HEK293 (cell line): ENCODE measurements at regions not wholly inside any gene's neighbourhood (a gene's known extent, or its start where the extent isn't known, plus 50 kb on each side); places are given as distances from the start of the nearest gene placed in this dataset.
A peak's percentile ranks its signal among the peaks of the same experiment; 100 is the strongest.

ENCODE experiments used
- CTCF ChIA-PET: fragments of 350-600 bp; formaldehyde crosslinking; extraction: SDS; loops from one replicate; lab custom pipeline; 2021; ENCODE audit warnings: antibody characterized with exemption; lab: Yijun Ruan, JAX
- POLR2A ChIA-PET: fragments of 300-600 bp; formaldehyde crosslinking; extraction: SDS; loops from one replicate; lab custom pipeline; 2020; ENCODE audit warnings: antibody characterized with exemption, inconsistent platforms; lab: Yijun Ruan, JAX
- H3K27ac ChIP-seq: fragments of 200-500 bp; sonication (Bioruptor generic); 2 replicates; pipeline ENCODE4 v1.5.1; 2014; ENCODE audit warnings: low read depth, low read length, control low read depth, inconsistent platforms; ENCODE audit errors: extremely low read depth
- H3K36me3 ChIP-seq, 2 experiments: fragments of 200-500 bp in 1 of 2; sonication (Bioruptor generic) in 1 of 2; 1 replicate in 1 of 2; 2 replicates in 1 of 2; pipeline ENCODE4 v1.5.1; 2014 to 2017; ENCODE audit warnings: inconsistent platforms in 2 of 2, low read length in 2 of 2; ENCODE audit not compliant: control insufficient read depth in 2 of 2, insufficient read depth in 1 of 2
- H3K4me1 ChIP-seq: fragments of 200-500 bp; sonication (Bioruptor generic); 2 replicates; pipeline ENCODE4 v1.5.1; 2014; ENCODE audit warnings: mild to moderate bottlenecking, low read length, inconsistent platforms; ENCODE audit not compliant: control insufficient read depth, insufficient read depth
- H3K4me3 ChIP-seq: 2 replicates; pipeline ENCODE4 v1.5.1; 2011; ENCODE audit warnings: low read depth, mild to moderate bottlenecking, control low read depth, low read length, moderate library complexity
- H3K9me3 ChIP-seq: fragments of 200-500 bp; sonication (Bioruptor generic); 2 replicates; pipeline ENCODE4 v1.5.1; 2014; ENCODE audit warnings: low read depth, low read length, inconsistent platforms; ENCODE audit not compliant: control insufficient read depth, insufficient read depth
- FEZF1 ChIP-seq: fragments of 450-650 bp; formaldehyde crosslinking; IDR thresholded peaks from 2 replicates; pipeline ENCODE4 v1.5.1; 2016; ENCODE audit warnings: missing biosample characterization, missing genetic modification characterization
- HOXA7 ChIP-seq: sonication (generic); formaldehyde crosslinking; IDR thresholded peaks from 2 replicates; pipeline ENCODE4 v1.8.1; 2022; ENCODE audit warnings: missing genetic modification reagents, borderline replicate concordance
- SETDB1 ChIP-seq: IDR thresholded peaks from one replicate; pipeline ENCODE4 v1.6.1; 2017; ENCODE audit warnings: mild to moderate bottlenecking, low read length, moderate library complexity, mixed read lengths; ENCODE audit not compliant: insufficient read length
- ZBTB7A ChIP-seq: fragments of 450-650 bp; formaldehyde crosslinking; IDR thresholded peaks from 2 replicates; pipeline ENCODE4 v1.5.1; 2016; ENCODE audit warnings: low read depth, missing biosample characterization, missing genetic modification characterization
- ZNF138 ChIP-seq: fragments of 450-650 bp; formaldehyde crosslinking; IDR thresholded peaks from 2 replicates; pipeline ENCODE4 v1.5.1; 2016; ENCODE audit warnings: missing biosample characterization, missing genetic modification characterization, borderline replicate concordance
- ZNF211 ChIP-seq: fragments of 450-650 bp; formaldehyde crosslinking; IDR thresholded peaks from 2 replicates; pipeline ENCODE4 v1.5.1; 2016; ENCODE audit warnings: low read depth, missing biosample characterization, missing genetic modification characterization
- ZNF221 ChIP-seq: fragments of 450-650 bp; formaldehyde crosslinking; IDR thresholded peaks from 2 replicates; pipeline ENCODE4 v1.5.1; 2017; ENCODE audit warnings: missing biosample characterization, missing genetic modification characterization, borderline replicate concordance
- ZNF26 ChIP-seq: fragments of 450-650 bp; formaldehyde crosslinking; IDR thresholded peaks from 2 replicates; pipeline ENCODE4 v1.5.1; 2016; ENCODE audit warnings: missing biosample characterization, missing genetic modification characterization
- ZNF37A ChIP-seq: fragments of 450-650 bp; IDR thresholded peaks from 2 replicates; pipeline ENCODE4 v1.5.1; 2018; ENCODE audit warnings: missing biosample characterization, missing genetic modification characterization
- ZNF501 ChIP-seq: fragments of 450-650 bp; formaldehyde crosslinking; IDR thresholded peaks from 2 replicates; pipeline ENCODE4 v1.5.1; 2016; ENCODE audit warnings: missing biosample characterization, missing genetic modification characterization
- ZNF600 ChIP-seq: fragments of 450-650 bp; formaldehyde crosslinking; IDR thresholded peaks from 2 replicates; pipeline ENCODE4 v1.5.1; 2016; ENCODE audit warnings: missing biosample characterization, missing genetic modification characterization
- ZNF610 ChIP-seq: fragments of 450-650 bp; formaldehyde crosslinking; IDR thresholded peaks from 2 replicates; pipeline ENCODE4 v1.5.1; 2016; ENCODE audit warnings: missing biosample characterization, missing genetic modification characterization, borderline replicate concordance
- ZNF664 ChIP-seq: fragments of 450-650 bp; formaldehyde crosslinking; IDR thresholded peaks from 2 replicates; pipeline ENCODE4 v1.5.1; 2016; ENCODE audit warnings: missing biosample characterization, missing genetic modification characterization
- ZNF692 ChIP-seq: fragments of 450-650 bp; formaldehyde crosslinking; IDR thresholded peaks from 2 replicates; pipeline ENCODE4 v1.5.1; 2016; ENCODE audit warnings: missing biosample characterization, missing genetic modification characterization
- ZNF776 ChIP-seq: fragments of 450-650 bp; formaldehyde crosslinking; IDR thresholded peaks from 2 replicates; pipeline ENCODE4 v1.5.0; 2017; ENCODE audit warnings: missing biosample characterization, missing genetic modification characterization, borderline replicate concordance
- ZNF792 ChIP-seq: fragments of 450-650 bp; formaldehyde crosslinking; IDR thresholded peaks from 2 replicates; pipeline ENCODE4 v1.5.1; 2016; ENCODE audit warnings: missing biosample characterization, missing genetic modification characterization
- TF ChIP-seq, protein P1 (sequence below): fragments of 450-650 bp; formaldehyde crosslinking; IDR thresholded peaks from 2 replicates; pipeline ENCODE4 v1.5.1; 2016; ENCODE audit warnings: missing biosample characterization, missing genetic modification characterization
- TF ChIP-seq, protein P2 (sequence below): fragments of 450-650 bp; formaldehyde crosslinking; IDR thresholded peaks from 2 replicates; pipeline ENCODE4 v1.5.1; 2017; ENCODE audit warnings: missing biosample characterization, mild to moderate bottlenecking, missing genetic modification characterization, moderate library complexity
- TF ChIP-seq, protein P3 (sequence below): fragments of 450-650 bp; formaldehyde crosslinking; IDR thresholded peaks from 2 replicates; pipeline ENCODE4 v1.5.1; 2016; ENCODE audit warnings: missing biosample characterization, missing genetic modification characterization

DNA sequence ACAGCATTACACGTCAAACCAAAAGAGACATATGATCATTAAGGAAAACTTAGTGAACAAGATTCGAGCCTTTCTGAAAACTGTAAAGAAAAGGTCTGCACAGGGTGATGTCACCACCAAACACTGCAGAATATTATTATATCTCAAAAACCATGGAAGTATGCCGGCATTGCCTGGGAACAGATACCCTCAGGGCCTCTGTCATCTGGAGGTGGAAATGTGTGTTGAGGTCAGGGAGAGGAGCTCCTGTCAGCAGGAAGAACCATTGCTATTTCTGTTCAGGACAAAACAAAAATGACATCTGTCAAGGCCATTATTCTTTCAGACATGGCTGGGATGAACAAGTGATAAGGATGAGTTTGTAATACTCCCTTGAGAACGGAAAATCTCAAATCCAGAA, 365.9 kb upstream of the TRIB2 start:
- ChIA-PET POLR2A (no interaction called here), CTCF (interaction anchor here (0.8 to 1.7 kb wide), 3 partner anchors 8 to 366 kb away, joined by 3 to 4 read pairs (median 3); partner anchors contain the start of gene TRIB2)
- no peaks in the 10 kb centered on the region for H3K36me3 ChIP-seq
- H3K27ac ChIP-seq: no peak overlapping the region
- no peaks in the 10 kb centered on the region for H3K4me1 ChIP-seq
- no peaks in the 10 kb centered on the region for H3K9me3 ChIP-seq
- no peak for TF ChIP-seq ZNF37A
- TF ChIP-seq, protein P1, sequence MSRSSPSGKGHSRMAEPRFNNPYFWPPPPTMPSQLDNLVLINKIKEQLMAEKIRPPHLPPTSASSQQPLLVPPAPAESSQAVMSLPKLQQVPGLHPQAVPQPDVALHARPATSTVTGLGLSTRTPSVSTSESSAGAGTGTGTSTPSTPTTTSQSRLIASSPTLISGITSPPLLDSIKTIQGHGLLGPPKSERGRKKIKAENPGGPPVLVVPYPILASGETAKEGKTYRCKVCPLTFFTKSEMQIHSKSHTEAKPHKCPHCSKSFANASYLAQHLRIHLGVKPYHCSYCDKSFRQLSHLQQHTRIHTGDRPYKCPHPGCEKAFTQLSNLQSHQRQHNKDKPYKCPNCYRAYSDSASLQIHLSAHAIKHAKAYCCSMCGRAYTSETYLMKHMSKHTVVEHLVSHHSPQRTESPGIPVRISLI (tag by site-specific recombination): no peak
- no peak for TF ChIP-seq ZNF664
- TF ChIP-seq ZNF211 (tag by site-specific recombination): no peak
- TF ChIP-seq ZNF221 (tag by site-specific recombination): no peak
- TF ChIP-seq, protein P2, sequence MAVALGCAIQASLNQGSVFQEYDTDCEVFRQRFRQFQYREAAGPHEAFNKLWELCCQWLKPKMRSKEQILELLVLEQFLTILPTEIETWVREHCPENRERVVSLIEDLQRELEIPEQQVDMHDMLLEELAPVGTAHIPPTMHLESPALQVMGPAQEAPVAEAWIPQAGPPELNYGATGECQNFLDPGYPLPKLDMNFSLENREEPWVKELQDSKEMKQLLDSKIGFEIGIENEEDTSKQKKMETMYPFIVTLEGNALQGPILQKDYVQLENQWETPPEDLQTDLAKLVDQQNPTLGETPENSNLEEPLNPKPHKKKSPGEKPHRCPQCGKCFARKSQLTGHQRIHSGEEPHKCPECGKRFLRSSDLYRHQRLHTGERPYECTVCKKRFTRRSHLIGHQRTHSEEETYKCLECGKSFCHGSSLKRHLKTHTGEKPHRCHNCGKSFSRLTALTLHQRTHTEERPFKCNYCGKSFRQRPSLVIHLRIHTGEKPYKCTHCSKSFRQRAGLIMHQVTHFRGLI (tag by site-specific recombination): no peak
- no peak for TF ChIP-seq SETDB1
- TF ChIP-seq ZNF792 (tag by site-specific recombination): no peak
- TF ChIP-seq ZNF600: no peak
- TF ChIP-seq ZNF501: no peak
- TF ChIP-seq, protein P3, sequence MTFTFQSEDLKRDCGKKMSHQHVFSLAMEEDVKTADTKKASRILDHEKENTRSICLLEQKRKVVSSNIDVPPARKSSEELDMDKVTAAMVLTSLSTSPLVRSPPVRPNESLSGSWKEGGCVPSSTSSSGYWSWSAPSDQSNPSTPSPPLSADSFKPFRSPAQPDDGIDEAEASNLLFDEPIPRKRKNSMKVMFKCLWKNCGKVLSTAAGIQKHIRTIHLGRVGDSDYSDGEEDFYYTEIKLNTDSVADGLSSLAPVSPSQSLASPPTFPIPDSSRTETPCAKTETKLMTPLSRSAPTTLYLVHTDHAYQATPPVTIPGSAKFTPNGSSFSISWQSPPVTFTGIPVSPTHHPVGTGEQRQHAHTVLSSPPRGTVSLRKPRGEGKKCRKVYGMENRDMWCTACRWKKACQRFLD (tag by site-specific recombination): no peak
- TF ChIP-seq FEZF1 (tag by site-specific recombination): no peak
- TF ChIP-seq ZNF138 (tag by site-specific recombination): no peak
- no peak for TF ChIP-seq HOXA7
- no peak for TF ChIP-seq ZNF776 (tag by site-specific recombination)
- no peak for TF ChIP-seq ZNF26 (tag by site-specific recombination)
- TF ChIP-seq ZNF610 (tag by site-specific recombination): no peak
- TF ChIP-seq ZBTB7A (tag by site-specific recombination): no peak
- H3K4me3 ChIP-seq: no peak overlapping the region

DNA sequence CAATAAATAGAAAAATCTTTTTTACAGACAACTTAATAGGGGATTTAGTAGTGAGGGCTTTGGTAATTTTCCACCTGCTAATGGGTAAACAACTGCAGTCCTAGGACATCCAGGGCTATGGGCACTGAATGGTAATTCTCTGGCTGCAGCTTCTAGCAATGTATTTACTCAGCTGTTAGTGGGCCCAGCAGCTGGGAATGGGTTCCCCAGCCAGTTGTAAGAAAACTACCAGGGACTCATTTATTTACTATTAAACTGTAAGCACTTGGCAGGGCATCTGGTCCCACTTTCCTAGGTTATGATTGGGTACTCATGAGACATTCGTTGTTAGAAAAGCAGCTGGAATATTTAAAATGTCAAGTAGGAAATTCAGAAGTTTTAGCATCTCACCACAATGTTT, 363.8 kb upstream of the TRIB2 start:
- POLR2A ChIA-PET: no interaction called here
- TF ChIP-seq ZNF692 (tag by site-specific recombination) (peak; percentile 76), ZNF26 (tag by site-specific recombination) (no peak)
- Histone ChIP-seq H3K4me3 (no peak overlapping the region), H3K27ac (no peak overlapping the region), H3K4me1 (no peaks in the 10 kb centered on the region), H3K36me3 (no peaks in the 10 kb centered on the region), H3K9me3 (no peaks in the 10 kb centered on the region)
- CTCF ChIA-PET: no interaction called here
